ENCODE measurements at regions not wholly inside any gene's neighbourhood (a gene's known extent, or its start where the extent isn't known, plus 50 kb on each side); places are given as distances from the start of the nearest gene placed in this dataset.

DNA sequence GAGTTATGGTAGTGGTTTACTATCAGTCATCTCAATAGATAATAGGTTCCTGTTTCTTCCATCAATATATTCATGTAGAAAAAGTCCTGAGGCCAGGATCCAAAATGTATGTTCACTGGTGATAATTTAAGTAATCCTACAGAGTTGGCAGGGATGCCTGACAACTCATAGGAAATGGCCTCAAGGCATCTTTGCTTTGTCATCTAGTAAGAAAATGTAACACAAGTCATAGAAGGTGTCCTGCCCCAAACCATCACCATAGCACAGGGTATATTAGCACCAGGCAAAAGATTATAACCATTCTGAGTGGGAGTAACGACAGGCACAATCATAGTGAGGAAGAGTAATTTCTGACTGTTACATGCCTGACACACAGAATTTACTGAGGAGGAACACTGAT is 257.0 kb downstream of the TMEM167A start:
- TF ChIP-seq, protein P1, sequence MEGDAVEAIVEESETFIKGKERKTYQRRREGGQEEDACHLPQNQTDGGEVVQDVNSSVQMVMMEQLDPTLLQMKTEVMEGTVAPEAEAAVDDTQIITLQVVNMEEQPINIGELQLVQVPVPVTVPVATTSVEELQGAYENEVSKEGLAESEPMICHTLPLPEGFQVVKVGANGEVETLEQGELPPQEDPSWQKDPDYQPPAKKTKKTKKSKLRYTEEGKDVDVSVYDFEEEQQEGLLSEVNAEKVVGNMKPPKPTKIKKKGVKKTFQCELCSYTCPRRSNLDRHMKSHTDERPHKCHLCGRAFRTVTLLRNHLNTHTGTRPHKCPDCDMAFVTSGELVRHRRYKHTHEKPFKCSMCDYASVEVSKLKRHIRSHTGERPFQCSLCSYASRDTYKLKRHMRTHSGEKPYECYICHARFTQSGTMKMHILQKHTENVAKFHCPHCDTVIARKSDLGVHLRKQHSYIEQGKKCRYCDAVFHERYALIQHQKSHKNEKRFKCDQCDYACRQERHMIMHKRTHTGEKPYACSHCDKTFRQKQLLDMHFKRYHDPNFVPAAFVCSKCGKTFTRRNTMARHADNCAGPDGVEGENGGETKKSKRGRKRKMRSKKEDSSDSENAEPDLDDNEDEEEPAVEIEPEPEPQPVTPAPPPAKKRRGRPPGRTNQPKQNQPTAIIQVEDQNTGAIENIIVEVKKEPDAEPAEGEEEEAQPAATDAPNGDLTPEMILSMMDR (IDR thresholded peaks at IDR 0.05) = no peak
- Mint-ChIP-seq H3K27ac (ENCODE audit: unreplicated experiment) (no peak overlapping the region), H3K36me3 (ENCODE audit: low read depth) (no peaks in the 10 kb centered on the region), H3K27me3 (ENCODE audit: low read depth) (no peaks in the 10 kb centered on the region), H3K4me3 (ENCODE audit: unreplicated experiment) (no peak overlapping the region), H3K4me1 (ENCODE audit: low read depth) (no peaks in the 10 kb centered on the region), H3K9me3 (ENCODE audit: low read depth) (peaks cover 2% of the 10 kb centered on the region)
- no peak for DNase-seq (ENCODE audit: low spot score)

DNA sequence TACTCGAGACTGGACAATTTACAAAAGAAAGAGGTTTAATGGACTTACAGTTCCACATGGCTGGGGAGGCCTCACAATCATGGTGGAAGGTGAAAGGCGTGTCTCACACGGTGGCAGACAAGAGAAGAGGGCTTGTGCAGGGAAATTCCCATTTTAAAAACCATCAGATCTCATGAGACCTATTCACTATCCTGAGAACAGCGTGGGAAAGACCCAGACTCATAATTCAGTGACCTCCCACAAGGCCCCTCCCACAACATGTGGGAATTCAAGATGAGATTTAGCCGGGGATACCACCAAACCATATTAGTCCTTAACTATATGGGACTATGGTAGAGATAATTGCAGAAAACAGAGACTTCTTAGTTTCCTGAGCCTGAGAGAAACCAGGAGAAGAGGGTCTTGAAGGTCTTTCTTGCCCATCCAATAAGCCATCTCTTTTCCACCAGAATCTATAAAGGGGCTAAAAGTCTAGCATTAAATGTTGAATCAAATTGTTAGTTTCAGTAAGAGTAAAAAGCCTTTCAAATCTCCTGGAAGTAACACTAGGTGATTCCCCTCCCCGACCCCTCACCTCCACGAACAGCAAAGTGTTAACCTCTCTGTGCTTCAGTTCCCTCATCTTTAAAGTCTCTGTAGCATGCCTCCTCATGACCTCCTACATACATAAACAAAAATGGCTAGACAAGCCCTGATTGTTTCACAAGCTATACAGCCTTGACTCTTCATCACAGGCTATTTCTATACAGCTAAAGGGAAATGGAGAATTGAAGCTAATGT is 259.1 kb downstream of the TMEM167A start:
- H3K27me3 Mint-ChIP-seq (ENCODE audit: low read depth) = no peaks in the 10 kb centered on the region
- no peak overlapping the region for H3K27ac Mint-ChIP-seq (ENCODE audit: unreplicated experiment)
- peaks cover 2% of the 10 kb centered on the region for H3K9me3 Mint-ChIP-seq (ENCODE audit: low read depth)
- H3K4me3 Mint-ChIP-seq (ENCODE audit: unreplicated experiment) = no peak overlapping the region
- DNase-seq (ENCODE audit: low spot score) = no peak
- no peaks in the 10 kb centered on the region for H3K4me1 Mint-ChIP-seq (ENCODE audit: low read depth)
- TF ChIP-seq, protein P1 (IDR thresholded peaks at IDR 0.05) = no peak
- H3K36me3 Mint-ChIP-seq (ENCODE audit: low read depth) = no peaks in the 10 kb centered on the region

DNA sequence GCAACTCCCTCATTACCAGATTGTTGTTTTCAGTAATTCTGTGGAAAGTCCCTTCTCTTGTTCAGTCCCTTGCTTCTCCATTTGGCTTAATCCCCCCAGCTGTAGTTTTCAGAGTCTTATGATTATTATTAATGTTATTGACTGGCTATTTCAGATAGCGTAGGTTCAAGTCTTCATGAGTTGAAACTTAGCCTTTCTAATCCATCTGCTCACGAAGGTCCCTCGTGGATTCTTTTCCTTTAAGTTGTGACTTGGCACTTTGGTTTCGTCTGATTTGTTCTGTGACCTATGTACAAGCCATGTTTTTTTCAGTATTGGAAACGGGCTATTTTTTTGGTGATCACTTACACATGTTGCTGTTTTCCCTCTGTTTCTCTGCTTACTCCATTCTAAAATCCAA is 260.3 kb downstream of the TMEM167A start:
- H3K36me3 Mint-ChIP-seq (ENCODE audit: low read depth) = no peaks in the 10 kb centered on the region
- H3K27me3 Mint-ChIP-seq (ENCODE audit: low read depth) = no peaks in the 10 kb centered on the region
- TF ChIP-seq, protein P1 (IDR thresholded peaks at IDR 0.05) = no peak
- H3K27ac Mint-ChIP-seq (ENCODE audit: unreplicated experiment) = no peak overlapping the region
- H3K4me3 Mint-ChIP-seq (ENCODE audit: unreplicated experiment) = no peak overlapping the region
- DNase-seq (ENCODE audit: low spot score) = no peak
- no peaks in the 10 kb centered on the region for H3K9me3 Mint-ChIP-seq (ENCODE audit: low read depth)
- H3K4me1 Mint-ChIP-seq (ENCODE audit: low read depth) = peaks cover 6% of the 10 kb centered on the region

DNA sequence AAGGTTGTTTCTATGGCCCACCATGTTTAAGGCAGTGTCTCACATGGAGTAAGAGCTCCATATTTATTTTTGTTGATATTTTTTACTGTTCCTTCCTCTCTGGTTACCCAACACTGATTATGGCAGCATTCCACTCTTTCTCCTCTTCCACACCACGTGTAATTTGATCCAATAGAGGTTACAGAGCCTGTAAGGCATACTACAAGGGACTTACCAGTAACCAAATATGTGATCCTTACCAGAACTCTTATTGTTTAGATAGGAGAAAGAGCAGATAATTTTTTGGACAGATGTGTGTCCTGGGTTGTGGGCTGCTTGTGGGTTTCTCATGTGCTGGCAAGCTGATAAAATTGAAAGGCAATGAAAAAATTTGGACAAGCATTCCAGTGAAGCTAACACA is 261.3 kb downstream of the TMEM167A start:
- Mint-ChIP-seq H3K4me3 (ENCODE audit: unreplicated experiment) (no peak overlapping the region), H3K36me3 (ENCODE audit: low read depth) (no peaks in the 10 kb centered on the region), H3K4me1 (ENCODE audit: low read depth) (peaks cover 6% of the 10 kb centered on the region), H3K27me3 (ENCODE audit: low read depth) (no peaks in the 10 kb centered on the region), H3K9me3 (ENCODE audit: low read depth) (no peaks in the 10 kb centered on the region), H3K27ac (ENCODE audit: unreplicated experiment) (no peak overlapping the region)
- no peak for DNase-seq (ENCODE audit: low spot score)
- TF ChIP-seq, protein P1 (IDR thresholded peaks at IDR 0.05) = no peak

DNA sequence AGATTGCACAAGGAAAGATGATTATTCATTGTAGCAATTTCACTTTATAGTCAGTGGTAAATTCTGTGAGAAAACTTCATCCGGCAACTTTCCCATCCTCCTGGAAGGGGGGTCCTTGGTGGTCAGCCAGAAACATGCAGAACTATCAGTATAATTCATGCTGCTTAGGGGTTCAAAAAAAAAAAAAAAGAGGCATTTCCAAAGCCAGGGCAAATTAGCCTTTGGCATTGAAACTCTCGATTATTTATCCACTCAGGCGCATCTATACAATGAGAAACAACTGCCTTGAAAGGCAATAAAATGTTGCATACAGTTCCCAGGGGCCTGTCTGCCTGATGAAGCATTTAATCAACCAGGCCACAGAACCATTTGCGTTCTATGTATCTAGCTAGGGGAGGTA is 263.3 kb downstream of the TMEM167A start:
- TF ChIP-seq, protein P1 (IDR thresholded peaks at IDR 0.05) = no peak
- Mint-ChIP-seq H3K9me3 (ENCODE audit: low read depth) (no peaks in the 10 kb centered on the region), H3K27me3 (ENCODE audit: low read depth) (no peaks in the 10 kb centered on the region), H3K4me3 (ENCODE audit: unreplicated experiment) (no peak overlapping the region), H3K36me3 (ENCODE audit: low read depth) (no peaks in the 10 kb centered on the region), H3K4me1 (ENCODE audit: low read depth) (peaks cover 6% of the 10 kb centered on the region), H3K27ac (ENCODE audit: unreplicated experiment) (no peak overlapping the region)
- DNase-seq (ENCODE audit: low spot score) = no peak

Data from chondrocyte (in vitro differentiated cells).